ENCODE measurements at regions not wholly inside any gene's neighbourhood (a gene's known extent, or its start where the extent isn't known, plus 50 kb on each side); places are given as distances from the start of the nearest gene placed in this dataset.

DNA sequence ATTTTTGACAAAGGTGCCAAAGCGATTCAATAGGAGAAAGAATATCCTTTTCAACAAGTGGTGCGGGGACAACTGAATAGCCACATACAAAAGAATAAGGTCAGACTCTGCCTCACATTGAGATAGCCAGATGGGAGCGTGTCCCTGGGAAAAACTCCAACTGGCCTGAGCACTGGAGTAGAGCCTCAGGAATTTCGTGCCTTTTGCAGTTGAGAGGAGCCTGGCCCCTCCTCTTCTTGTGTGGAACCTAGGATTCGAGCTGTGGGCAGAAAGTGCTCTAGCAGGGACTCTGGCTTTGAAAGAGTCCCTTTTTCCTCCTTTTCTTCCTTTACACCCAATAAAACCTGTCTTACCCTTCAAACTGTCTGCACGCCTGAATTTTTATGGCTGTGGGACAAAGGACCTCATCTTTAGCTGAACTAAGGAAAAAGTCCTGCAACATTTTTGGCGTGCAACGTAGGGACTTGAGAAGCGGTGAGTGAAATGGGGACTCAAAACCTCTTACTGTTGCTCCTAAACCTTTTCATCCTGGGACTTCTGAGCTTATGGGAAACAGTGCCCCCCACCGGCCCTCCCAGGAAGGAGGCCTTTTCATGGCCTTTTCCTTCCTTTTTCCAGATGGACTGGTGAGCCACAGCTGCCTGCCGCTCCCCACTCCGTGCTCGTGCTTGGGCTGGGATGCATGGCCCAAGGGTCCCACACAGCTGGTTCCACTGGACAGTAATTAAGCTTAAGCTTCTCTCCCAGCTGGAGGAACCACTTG, 68.6 kb downstream of the BMP15 start:
- no peaks in the 10 kb centered on the region for H3K36me3 ChIP-seq (ENCODE audit: control insufficient read depth in 4 of 4, insufficient read depth in 3 of 4, low read depth in 1 of 4, low read length in 3 of 4)
- no peak overlapping the region for H3K9ac ChIP-seq (ENCODE audit: low read depth in 1 of 2, low read length in 2 of 2)
- no peak overlapping the region for H3K27ac ChIP-seq (ENCODE audit: low read depth in 1 of 2, low read length in 2 of 2)
- 76% methylated on average over 13 of the region's 13 CpGs for WGBS
- no peak overlapping the region for H3K4me3 ChIP-seq (ENCODE audit: low read depth in 1 of 3, low read length in 3 of 3)
- peaks cover 0 to 8% (median 0%) of the 10 kb centered on the region in 4 donors for H3K27me3 ChIP-seq (ENCODE audit: control insufficient read depth in 4 of 4, insufficient read depth in 4 of 4, low read length in 3 of 4)
- TF ChIP-seq, protein P1, sequence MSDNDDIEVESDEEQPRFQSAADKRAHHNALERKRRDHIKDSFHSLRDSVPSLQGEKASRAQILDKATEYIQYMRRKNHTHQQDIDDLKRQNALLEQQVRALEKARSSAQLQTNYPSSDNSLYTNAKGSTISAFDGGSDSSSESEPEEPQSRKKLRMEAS (IDR thresholded peaks at IDR 0.05) = no peak
- TF ChIP-seq FOXA1 (IDR thresholded peaks at IDR 0.05) (no peak), EGR1 (IDR thresholded peaks at IDR 0.05; ENCODE audit: low read depth in 2 of 2) (no peak), HNF4G (IDR thresholded peaks at IDR 0.05) (no peak), NR2F2 (IDR thresholded peaks at IDR 0.05) (no peak)
- TF ChIP-seq, protein P2, sequence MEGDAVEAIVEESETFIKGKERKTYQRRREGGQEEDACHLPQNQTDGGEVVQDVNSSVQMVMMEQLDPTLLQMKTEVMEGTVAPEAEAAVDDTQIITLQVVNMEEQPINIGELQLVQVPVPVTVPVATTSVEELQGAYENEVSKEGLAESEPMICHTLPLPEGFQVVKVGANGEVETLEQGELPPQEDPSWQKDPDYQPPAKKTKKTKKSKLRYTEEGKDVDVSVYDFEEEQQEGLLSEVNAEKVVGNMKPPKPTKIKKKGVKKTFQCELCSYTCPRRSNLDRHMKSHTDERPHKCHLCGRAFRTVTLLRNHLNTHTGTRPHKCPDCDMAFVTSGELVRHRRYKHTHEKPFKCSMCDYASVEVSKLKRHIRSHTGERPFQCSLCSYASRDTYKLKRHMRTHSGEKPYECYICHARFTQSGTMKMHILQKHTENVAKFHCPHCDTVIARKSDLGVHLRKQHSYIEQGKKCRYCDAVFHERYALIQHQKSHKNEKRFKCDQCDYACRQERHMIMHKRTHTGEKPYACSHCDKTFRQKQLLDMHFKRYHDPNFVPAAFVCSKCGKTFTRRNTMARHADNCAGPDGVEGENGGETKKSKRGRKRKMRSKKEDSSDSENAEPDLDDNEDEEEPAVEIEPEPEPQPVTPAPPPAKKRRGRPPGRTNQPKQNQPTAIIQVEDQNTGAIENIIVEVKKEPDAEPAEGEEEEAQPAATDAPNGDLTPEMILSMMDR (IDR thresholded peaks at IDR 0.05; ENCODE audit: low read depth, low read length, missing input control) = no peak
- TF ChIP-seq, protein P3, sequence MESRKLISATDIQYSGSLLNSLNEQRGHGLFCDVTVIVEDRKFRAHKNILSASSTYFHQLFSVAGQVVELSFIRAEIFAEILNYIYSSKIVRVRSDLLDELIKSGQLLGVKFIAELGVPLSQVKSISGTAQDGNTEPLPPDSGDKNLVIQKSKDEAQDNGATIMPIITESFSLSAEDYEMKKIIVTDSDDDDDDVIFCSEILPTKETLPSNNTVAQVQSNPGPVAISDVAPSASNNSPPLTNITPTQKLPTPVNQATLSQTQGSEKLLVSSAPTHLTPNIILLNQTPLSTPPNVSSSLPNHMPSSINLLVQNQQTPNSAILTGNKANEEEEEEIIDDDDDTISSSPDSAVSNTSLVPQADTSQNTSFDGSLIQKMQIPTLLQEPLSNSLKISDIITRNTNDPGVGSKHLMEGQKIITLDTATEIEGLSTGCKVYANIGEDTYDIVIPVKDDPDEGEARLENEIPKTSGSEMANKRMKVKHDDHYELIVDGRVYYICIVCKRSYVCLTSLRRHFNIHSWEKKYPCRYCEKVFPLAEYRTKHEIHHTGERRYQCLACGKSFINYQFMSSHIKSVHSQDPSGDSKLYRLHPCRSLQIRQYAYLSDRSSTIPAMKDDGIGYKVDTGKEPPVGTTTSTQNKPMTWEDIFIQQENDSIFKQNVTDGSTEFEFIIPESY (IDR thresholded peaks at IDR 0.05) = no peak
- H3K9me3 ChIP-seq (ENCODE audit: control insufficient read depth in 4 of 4, low read length in 3 of 4) = no peaks in the 10 kb centered on the region
- H3K4me1 ChIP-seq (ENCODE audit: control insufficient read depth in 4 of 4, insufficient read depth in 4 of 4, low read length in 3 of 4) = no peaks in the 10 kb centered on the region
- no peak for DNase-seq (ENCODE audit: low spot score)

DNA sequence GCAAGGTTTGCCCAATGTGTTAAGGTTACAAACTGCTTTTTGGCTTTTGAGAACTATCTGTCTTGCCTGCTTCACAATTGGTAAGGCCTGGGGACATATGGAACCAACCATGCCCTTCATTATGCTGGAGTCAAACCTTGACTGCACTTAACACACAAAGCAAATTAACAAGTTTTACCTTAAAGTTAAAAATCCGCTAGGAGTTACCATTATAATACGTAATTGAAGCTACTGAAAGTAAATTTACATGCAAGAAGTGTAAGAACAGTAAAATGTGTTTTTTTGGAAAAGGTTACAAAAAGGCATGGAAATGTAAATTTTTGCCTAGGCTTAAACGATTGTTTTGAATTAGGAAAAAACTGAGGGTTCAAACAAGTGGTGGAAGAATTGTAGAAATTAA, 69.7 kb downstream of the BMP15 start:
- peaks cover 0 to 8% (median 0%) of the 10 kb centered on the region in 4 donors for H3K27me3 ChIP-seq (ENCODE audit: control insufficient read depth in 4 of 4, insufficient read depth in 4 of 4, low read length in 3 of 4)
- no peak overlapping the region for H3K27ac ChIP-seq (ENCODE audit: low read depth in 1 of 2, low read length in 2 of 2)
- H3K4me3 ChIP-seq (ENCODE audit: low read depth in 1 of 3, low read length in 3 of 3) = no peak overlapping the region
- 84% methylated on average over 3 of the region's 3 CpGs for WGBS
- no peaks in the 10 kb centered on the region for H3K36me3 ChIP-seq (ENCODE audit: control insufficient read depth in 4 of 4, insufficient read depth in 3 of 4, low read depth in 1 of 4, low read length in 3 of 4)
- no peaks in the 10 kb centered on the region for H3K9me3 ChIP-seq (ENCODE audit: control insufficient read depth in 4 of 4, low read length in 3 of 4)
- no peak for DNase-seq (ENCODE audit: low spot score)
- TF ChIP-seq, protein P4, sequence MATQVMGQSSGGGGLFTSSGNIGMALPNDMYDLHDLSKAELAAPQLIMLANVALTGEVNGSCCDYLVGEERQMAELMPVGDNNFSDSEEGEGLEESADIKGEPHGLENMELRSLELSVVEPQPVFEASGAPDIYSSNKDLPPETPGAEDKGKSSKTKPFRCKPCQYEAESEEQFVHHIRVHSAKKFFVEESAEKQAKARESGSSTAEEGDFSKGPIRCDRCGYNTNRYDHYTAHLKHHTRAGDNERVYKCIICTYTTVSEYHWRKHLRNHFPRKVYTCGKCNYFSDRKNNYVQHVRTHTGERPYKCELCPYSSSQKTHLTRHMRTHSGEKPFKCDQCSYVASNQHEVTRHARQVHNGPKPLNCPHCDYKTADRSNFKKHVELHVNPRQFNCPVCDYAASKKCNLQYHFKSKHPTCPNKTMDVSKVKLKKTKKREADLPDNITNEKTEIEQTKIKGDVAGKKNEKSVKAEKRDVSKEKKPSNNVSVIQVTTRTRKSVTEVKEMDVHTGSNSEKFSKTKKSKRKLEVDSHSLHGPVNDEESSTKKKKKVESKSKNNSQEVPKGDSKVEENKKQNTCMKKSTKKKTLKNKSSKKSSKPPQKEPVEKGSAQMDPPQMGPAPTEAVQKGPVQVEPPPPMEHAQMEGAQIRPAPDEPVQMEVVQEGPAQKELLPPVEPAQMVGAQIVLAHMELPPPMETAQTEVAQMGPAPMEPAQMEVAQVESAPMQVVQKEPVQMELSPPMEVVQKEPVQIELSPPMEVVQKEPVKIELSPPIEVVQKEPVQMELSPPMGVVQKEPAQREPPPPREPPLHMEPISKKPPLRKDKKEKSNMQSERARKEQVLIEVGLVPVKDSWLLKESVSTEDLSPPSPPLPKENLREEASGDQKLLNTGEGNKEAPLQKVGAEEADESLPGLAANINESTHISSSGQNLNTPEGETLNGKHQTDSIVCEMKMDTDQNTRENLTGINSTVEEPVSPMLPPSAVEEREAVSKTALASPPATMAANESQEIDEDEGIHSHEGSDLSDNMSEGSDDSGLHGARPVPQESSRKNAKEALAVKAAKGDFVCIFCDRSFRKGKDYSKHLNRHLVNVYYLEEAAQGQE (IDR thresholded peaks at IDR 0.05) = no peak
- TF ChIP-seq RAD21 (IDR thresholded peaks at IDR 0.05) (no peak), HNF4A (conservative IDR thresholded peaks at IDR 0.05) (no peak), HNF4G (IDR thresholded peaks at IDR 0.05) (no peak), EGR1 (IDR thresholded peaks at IDR 0.05; ENCODE audit: low read depth in 2 of 2) (no peak)
- TF ChIP-seq, protein P5, sequence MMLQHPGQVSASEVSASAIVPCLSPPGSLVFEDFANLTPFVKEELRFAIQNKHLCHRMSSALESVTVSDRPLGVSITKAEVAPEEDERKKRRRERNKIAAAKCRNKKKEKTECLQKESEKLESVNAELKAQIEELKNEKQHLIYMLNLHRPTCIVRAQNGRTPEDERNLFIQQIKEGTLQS (IDR thresholded peaks at IDR 0.05) = no peak
- TF ChIP-seq, protein P1 (IDR thresholded peaks at IDR 0.05) = no peak
- H3K4me1 ChIP-seq (ENCODE audit: control insufficient read depth in 4 of 4, insufficient read depth in 4 of 4, low read length in 3 of 4) = no peaks in the 10 kb centered on the region
- H3K9ac ChIP-seq (ENCODE audit: low read depth in 1 of 2, low read length in 2 of 2) = no peak overlapping the region
